GM18907 (cell line): ENCODE measurements at regions not wholly inside any gene's neighbourhood (a gene's known extent, or its start where the extent isn't known, plus 50 kb on each side); places are given as distances from the start of the nearest gene placed in this dataset.
"Not testable (repeated sequence)": the region's sequence is repeated elsewhere in the genome, so short reads cannot be mapped to it uniquely, and the experiment has no call there.

ENCODE experiments used
- ATAC-seq: cut with Tn5 transposase; IDR thresholded peaks from one replicate; pipeline ENCODE4 v1.9.1; 2021; ENCODE audit warnings: mild to moderate bottlenecking, moderate library complexity; ENCODE audit not compliant: unreplicated experiment

DNA sequence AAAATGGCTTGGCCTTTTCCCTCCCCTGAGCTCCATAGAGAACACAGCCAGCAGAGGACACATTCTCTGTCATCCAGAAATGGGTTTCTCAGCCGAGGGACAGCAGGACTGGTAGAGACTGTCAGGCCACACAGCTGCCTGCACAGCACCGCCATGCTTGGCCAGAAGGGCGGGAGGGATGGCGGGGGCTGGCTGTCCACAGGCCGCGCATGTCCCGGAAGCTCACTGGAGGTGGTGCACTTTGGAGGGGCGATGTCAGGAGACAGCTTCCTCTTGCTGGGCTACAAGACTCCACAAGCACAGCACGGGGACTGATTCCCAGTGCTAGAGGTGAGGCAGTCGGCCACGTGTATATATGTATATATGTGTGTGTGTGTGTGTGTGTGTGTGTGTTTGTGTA is 125.3 kb downstream of the GOLGA6L4 start:
- not testable (repeated sequence) for ATAC-seq

DNA sequence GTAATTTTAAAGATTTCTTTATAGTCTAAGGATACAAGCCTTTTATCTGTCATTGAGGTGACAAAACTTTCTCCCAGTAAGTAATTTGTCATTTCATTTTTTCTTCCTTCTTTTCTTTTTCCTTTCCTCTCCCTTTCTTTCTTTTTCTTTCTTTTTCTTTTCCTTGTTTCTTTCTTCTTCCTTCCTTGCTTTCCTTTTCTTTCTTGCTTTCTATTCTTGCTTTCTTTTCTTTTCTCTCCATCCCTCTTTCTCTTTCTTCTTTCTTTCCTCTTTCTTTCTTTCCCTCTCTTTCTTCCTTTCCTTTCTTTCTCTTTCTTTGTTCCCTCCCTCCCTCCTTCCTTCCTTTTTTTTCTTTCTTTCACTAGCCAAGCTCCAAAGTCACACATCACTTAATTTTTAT is 148.8 kb downstream of the GOLGA6L4 start:
- ATAC-seq = not testable (repeated sequence)

DNA sequence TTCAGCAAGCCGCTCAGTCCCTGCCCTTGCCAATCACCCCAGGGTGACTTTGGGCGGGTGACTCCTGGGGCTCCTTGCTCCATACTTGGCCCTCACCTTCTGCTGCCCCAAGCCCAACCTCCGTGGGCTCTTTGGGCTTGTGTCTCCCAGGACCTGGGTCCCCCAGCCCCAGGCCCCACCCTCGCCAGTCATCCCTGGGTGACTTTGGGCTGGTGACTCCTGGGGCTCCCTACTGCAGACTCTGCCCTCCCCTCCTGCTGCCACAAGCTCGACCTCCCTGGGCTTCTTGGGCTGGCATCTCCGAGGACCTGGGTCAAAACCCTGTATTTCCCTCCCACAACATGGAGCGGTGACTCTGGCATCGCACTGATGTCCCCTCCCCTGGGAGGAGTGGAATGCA is 151.5 kb downstream of the GOLGA6L4 start:
- no peak for ATAC-seq

DNA sequence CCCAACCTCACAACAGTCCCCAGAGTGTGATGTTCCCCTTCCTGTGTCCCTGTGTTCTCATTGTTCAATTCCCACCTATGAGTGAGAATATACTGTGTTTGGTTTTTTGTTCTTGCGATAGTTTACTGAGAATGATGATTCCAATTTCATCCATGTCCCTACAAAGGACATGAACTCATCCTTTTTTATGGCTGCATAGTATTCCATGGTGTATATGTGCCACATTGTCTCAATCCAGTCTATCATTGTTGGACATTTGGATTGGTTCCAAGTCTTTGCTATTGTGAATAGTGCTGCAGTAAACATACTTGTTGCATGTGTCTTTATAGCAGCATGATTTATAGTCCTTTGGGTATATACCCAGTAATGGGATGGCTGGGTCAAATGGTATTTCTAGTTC is 152.6 kb downstream of the GOLGA6L4 start:
- not testable (repeated sequence) for ATAC-seq

DNA sequence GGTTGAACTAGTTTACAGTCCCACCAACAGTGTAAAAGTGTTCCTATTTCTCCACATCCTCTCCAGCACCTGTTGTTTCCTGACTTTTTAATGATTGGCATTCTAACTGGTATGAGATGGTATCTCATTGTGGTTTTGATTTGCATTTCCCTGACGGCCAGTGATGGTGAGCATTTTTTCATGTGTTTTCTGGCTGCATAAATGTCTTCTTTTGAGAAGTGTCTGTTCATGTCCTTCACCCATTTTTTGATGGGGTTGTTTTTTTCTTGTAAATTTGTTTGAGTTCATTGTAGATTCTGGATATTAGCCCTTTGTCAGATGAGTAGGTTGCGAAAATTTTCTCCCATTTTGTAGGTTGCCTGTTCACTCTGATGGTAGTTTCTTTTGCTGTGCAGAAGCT is 153.1 kb downstream of the GOLGA6L4 start:
- ATAC-seq = not testable (repeated sequence)

DNA sequence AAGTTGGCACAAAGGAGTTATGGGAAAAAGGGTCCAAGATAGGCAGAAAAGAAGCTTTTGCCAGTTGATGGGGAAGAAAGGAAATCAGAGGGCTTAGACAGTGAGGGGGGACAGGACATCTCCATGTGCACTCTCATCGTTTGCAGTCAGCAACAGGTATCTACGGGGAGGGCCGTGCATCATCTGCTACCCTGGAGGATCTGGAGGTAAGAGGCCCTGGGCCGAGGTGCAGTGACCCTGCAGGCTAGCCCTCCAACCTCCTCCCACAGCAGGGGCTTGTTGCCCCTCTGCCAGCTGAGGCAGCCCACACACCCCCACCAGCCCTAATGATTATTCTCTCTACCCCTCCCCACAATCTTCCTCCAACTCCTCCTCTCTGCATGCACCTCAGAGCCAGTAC is 154.8 kb downstream of the GOLGA6L4 start:
- ATAC-seq = not testable (repeated sequence)

DNA sequence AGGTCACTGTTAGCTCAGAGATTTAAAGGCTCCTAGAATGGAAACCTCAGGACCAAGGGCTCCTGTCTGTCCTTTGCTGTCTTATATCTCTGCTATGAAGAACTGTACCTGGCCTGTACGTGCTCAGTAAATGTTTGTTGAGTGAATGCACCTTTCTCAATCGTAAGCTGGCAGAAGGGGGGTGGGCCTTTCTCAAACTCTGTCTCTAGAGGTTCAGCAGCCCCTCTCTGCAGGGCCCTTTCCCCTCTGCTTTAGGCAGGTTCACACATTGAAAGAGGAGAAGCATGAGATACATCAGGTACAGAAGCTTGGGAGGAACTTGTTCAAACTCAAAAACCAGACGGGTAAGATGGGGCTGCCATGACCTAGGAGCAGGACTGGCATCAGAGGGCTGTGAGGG is 155.6 kb downstream of the GOLGA6L4 start:
- ATAC-seq = no peak

DNA sequence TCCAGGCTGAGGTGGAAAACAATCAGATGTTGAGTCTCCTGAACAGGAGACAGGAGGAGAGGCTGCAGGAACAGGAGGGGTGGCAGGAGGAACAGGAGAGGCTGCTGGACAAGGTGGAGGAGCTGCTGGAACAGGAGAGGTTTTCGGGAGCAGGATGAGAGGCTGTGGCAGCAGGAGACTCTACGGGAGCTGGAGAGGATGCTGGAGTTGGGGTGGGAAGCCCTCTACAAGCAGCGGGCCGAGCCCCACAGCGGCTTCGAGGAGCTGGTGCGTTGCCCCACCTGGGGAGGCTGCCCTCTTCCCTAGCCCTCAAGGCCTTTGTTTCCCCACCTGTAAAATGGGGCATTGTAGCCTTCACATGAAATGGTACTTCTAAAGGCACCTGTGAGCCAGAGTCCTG is 156.4 kb downstream of the GOLGA6L4 start:
- not testable (repeated sequence) for ATAC-seq

DNA sequence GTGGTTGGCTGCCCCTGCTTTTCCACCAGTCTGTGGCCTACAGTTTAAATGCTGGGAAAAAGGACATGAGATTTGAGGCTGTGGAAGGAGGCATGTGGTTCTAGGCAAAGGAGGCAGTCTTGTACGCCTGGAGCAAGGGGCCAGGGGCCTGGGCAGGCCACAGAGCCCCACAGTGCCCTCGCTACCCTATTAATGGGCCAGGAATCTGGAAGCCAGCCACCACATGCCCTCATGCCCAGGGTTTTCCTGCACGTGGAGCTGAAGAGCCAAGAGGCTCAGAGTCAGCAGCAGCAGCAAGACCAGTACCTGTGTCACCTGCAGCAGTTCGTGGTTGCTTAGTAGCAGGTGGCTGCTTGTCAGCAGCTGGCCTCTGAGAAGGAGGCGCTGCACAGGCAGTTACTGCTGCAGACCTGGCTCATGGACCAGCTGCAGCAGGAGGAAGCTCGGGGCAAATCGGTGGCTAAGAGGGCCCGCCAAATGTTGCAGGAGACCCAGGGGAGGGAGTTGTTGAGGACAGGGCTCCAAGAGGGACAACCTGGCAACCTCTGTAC is 157.9 kb downstream of the GOLGA6L4 start:
- not testable (repeated sequence) for ATAC-seq

DNA sequence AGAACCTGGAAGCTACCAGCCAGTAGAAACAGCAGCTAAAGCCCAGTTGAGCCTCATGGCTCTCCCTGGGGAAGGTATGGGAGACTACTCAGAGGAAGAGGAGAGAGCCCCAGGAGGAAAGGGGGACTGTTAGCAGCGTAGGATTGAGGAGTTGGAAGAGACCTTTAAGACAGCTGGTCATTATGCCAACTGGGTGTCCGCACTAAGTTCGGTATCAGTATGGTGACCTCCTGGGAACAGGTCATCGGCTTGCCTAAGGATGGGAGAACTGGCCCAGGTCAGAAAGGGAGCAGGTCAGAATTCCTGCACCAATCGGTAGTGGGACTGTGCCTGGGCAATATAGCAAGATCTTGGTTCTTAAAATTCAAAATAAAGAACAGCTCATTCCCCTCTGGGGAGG is 158.4 kb downstream of the GOLGA6L4 start:
- ATAC-seq = not testable (repeated sequence)

DNA sequence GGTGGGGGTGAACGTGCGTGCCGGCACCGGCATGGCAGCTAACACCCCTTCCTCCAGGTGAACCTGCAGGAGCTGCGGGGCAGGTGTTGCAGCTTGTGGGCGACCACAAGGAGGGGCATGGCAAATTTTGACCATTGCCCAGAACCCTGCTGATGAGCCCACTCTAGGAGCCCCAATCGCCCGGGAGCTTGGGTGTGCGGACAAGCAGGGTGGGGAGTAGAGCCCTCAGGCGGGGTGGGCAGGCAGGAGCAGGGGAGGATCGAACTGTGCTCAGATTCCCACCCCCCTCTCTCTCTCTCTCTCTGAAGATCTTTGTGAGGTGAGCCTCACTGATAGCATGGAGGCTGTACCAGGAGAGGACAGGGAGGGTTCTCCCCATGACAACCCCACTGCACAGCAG is 159.8 kb downstream of the GOLGA6L4 start:
- ATAC-seq = not testable (repeated sequence)

DNA sequence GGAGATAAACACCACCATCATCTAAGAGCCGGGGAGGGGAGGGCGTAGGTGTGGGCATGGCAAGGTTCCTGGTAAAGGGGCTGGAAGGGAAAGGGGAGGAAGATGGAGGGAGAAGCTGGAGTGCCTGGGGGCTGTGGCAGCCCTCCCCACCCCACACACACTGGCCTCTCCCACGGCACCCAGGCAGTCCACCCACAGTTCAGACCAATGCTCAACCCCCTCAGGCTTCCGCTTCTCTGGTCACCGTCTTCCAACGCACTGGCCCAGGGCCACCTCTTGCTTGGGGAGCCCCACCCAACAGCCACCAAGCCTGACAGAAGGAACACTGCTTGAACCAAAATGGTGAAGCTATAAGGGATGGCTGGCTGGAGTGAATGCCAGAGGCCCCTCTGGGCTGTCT is 160.3 kb downstream of the GOLGA6L4 start:
- not testable (repeated sequence) for ATAC-seq

DNA sequence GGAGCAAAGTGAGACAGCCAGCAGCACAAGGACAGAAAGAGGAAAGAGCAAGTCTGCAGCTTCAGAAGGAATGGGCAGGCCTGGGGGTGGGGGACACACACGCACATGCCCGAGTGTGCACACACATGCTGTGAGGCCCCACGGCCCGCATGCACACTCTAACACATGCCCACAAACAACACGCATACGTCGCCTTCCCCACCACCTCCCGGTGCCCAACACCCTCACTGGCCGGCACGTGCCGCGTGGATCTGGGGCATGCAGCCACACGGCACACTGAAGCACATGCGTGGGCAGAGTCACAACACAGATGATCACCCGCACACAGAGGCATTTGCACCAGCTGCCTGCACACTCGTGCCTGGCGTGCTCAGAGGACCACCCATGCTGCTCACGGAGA is 161.5 kb downstream of the GOLGA6L4 start:
- ATAC-seq = not testable (repeated sequence)

DNA sequence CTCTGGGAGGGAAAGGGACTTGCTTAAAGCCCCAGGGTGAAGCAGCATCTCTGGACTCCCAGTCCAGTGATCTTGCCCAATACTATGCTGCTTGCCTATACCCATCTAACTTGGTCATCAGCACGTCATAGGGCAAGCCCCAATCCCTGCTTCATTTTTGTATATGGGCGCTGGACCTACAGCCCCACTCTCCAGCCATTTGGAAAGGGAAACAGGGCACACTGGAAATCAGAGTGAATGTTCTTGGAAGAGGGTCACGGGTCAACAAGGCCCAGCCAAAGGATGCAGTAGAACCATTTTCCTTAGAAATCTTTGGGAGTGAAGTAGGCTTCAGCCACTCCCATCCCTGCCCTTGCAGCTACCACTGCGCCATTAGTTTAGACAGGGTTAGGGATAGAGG is 162.5 kb downstream of the GOLGA6L4 start:
- not testable (repeated sequence) for ATAC-seq

DNA sequence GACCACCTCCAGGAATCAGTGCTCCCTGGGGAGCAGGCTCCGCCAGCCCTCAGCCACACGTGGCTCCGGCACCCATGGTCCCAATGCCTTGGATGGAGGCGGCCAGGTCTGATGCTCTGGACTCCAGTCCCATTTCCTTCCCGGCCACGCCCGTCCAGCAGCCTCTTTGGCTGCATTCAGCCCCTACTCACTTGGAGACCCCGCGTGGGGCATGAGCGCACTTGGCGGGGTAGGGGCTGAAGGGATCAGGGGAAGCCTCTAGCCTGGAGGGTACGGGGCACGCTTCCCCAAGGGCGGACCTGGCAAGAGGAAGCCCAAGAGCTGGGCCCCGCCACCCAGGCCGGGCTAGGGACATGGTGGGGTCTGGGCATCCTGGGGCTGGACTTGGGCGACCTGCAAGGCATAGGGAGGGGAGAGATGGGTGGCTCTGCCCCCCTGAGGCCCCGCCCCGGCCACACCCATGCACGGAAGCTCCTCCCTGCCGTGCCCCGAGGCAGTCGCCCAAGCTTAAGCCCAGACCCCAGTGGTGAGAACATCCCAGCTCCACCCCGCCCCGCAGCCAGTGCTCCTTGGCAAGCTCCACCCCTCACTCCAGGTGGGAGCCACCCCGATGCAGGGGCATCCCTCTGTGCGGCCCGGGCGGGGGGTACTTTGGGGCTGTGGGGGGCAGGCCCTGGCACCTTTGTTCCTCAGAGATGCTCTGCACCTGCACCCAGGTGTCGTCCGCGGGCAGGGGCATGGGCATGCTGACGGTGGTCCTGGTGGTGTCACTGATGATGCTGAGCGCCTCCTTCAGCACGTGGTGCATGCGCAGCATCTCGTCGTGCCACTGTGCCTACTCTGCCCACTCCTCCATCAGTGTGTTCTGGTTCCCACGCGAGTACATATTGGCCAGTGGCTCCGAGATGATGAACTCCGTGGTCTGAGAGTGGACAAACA is 163.5 kb downstream of the GOLGA6L4 start:
- ATAC-seq = no peak

DNA sequence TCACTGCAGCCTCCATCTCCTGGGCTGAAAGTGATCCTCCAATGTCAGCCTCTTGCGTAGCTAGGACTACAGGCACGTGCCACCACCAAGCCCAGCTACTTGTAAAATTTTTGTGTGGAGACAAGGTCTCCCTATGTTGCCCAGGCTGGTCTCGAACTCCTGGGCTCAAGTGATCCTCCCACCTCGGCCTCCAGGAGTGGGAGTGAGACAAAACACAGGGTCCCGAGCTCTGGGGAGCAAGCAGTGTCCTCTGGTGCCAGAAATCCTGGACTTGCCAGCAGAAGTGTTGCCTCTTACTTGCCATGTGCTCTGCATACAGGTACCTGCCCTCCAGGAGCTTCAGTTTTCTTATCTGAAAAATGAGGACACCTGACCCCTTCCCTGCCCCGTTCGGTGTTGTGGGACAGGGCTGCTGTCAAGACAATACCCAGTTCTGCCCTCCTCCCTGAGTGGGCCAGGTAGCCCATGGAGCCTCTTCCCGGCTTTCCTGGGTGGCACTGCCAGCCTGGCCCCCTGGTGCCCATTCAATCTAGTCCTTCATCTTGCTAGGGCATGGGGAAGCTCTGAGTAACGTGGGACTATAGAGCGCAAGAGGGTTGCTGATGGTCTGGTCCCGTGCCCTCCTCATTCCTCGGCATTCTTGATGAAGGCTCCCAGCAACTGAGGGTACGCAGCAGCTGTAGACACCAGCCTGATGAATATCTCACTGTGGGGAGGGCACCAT is 164.6 kb downstream of the GOLGA6L4 start:
- ATAC-seq = no peak

DNA sequence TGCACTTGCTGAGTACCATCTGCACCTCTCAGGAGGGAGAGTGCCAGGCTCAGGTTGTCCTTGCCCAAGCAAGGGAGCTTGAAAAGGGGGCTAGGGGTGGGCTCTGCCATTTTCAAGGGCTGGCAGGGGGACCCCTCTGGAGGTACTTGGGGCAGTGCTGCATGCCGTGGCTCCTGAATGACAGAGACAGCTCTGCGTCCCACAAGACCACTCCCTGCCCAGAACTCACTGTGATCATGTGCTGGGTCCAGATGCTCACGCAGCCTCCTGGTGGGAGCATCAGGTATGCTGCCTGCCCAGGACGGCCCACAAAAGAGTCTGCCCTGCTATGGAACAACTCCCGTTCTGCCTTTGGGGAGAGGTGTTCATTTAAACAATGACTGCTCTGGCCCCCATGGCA is 165.2 kb downstream of the GOLGA6L4 start:
- no peak for ATAC-seq

DNA sequence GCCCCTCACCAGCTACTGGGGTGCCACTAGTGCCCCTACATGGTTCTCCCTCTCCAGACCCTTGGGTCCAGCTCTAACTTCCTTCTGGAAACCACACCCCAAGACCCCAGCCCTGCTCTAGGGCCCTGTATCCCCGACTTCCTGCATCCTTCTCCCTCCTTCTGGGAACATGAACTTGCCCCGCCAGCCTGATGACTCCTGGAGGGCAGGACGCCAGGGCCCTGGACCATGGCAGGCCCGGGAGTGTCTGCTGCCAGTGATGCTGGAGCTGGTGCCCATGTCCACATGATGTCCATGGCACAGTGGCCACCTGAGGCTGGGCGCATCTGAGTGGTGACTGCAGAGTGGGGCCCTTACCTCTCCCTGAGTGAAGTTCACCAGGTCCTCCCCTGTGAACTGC is 165.9 kb downstream of the GOLGA6L4 start:
- ATAC-seq = not testable (repeated sequence)

DNA sequence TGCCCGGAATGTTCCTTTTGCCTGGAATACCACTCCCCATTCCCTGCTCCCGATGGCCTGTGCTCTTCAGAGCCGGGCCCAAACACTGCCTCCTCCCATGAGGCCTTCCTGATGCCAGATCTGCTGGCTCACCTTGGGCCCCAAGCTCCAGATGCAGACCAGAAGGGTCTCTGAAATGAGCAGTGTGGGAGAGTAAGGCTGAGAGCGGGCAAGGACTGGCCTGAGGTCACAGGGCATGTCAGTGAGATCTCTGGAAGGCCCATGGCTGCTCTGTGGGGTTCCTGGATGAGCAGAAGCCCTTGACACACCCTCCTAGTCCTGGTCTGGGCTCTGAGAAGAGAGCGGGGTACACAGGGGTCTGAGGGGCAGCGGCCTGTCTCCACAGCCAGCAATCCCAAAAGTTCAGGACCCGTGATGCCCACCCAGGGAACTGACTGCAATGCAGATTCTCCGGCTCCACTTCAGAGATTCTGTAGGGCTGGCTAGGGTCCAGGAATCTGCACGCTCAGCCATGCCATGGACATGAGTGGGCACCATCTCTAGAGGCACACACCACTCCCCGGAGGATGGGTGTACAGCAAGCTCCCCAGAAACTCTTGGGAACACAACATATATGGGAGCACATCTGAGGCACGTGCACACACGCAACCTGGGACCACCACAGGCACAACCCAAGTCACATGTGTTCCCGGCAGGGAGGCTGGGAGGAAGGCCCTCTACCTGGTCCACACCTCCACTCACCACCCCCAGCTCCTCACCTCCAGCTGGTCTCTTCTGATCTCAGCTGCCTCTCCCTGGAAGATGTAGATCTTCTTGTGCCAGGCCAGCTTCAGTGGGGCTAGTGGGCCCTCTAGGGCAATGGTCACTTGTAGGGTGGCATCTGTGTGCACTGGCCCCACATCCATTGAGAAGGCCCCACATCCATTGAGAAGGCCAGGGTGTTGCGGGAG is 166.6 kb downstream of the GOLGA6L4 start:
- ATAC-seq = not testable (repeated sequence)

DNA sequence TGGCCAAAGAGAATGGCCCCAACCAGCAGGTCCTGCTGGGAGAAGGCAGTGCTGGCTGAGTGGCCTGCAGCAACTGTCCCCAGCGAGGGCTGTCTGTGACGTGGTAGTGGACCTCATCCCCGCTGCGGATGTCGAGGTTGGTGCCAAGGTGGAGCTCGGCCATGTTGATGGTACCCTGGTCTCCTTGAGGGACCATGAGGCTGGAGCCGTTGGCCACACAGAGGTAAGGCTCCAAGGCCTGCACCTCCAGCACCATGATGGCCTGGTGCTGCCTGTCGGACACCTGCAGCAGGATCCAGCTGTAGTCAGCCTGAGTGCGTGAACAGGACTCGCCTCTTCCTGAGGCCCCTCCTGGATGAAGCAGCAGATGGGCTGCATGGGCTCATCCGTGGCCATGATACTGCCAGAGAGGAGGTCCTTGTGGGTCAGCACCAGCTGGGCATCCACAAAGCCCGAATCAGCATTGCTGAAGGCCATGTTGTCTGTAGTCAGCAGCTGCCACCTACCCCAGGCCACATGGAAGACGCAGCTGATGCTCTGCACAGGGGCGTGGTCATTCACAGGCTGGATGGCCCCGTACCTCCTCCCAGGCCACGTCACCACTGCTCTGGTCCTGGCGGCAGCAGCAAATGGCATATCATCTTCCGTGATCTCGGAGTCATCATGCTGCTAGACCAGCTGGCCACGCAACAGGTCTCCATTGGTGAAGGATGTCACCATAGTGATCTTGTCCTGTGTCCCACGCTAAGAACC is 167.5 kb downstream of the GOLGA6L4 start:
- no peak for ATAC-seq
